HG03520 (cell line): ENCODE measurements at regions not wholly inside any gene's neighbourhood (a gene's known extent, or its start where the extent isn't known, plus 50 kb on each side); places are given as distances from the start of the nearest gene placed in this dataset.
"Not testable (repeated sequence)": the region's sequence is repeated elsewhere in the genome, so short reads cannot be mapped to it uniquely, and the experiment has no call there.

Source experiments
- ATAC-seq: cut with Tn5 transposase; IDR thresholded peaks from one replicate; pipeline ENCODE4 v1.9.1; 2021; ENCODE audit warnings: mild to moderate bottlenecking, moderate library complexity; ENCODE audit not compliant: unreplicated experiment

DNA sequence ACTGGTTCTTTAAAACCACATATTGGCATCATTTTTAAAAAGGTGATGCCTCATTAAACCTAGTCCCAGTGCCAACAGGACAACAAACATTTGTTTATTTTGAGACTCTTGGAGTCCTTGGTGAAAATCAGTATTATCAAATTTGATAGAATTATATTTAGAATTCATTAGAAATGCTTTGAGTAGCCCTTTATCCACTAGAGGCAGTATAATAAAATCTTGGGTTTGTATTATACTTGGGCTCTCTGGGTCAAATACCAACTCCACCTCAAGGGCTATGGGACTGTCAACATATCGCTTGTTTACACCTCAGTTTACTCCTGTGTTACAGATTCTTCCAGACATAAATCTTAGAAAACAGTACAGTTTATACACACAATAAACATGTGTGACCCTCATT is 335.7 kb upstream of the FSTL5 start:
- peak; percentile 48 for ATAC-seq

DNA sequence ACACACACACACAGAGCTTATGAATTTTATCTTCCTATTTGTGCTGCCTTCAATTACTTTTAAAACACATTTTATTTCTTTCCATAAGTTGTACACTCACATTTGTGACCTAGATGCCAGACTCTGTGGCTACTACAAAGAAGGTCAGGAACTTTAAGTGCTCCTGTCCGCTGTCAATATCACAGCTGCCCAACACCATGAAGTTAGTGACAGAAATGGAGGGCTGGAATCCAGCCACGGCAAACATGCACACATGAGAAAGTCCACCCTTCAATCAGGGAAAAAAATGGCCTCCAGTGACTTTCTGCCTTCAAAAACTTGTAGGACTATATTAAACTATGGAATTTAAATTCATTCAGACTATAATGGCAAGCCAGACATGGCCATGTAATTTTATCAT is 334.4 kb upstream of the FSTL5 start:
- no peak for ATAC-seq

GRCh38 chr4:162497564-162498167 is 333.9 kb upstream of the FSTL5 start:
- peak; percentile 65 for ATAC-seq

DNA sequence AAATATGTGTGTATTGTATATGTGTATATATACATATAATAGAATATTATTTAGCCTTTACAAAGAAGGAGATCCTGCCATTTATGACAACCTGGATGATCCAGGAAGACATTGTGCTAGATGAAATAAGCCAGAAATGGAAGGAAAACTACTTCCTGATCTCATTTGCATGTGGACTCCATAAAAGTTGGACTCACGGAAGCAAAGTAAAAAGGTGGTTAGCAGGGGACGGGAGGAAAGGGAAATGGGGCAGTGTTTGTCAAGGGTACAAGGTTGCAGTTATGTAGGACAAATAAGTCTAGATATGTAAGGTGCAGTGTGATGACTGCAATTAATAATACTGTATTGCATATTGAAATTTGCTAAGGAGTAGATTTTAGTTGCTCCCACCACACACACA is 331.1 kb upstream of the FSTL5 start:
- no peak for ATAC-seq

DNA sequence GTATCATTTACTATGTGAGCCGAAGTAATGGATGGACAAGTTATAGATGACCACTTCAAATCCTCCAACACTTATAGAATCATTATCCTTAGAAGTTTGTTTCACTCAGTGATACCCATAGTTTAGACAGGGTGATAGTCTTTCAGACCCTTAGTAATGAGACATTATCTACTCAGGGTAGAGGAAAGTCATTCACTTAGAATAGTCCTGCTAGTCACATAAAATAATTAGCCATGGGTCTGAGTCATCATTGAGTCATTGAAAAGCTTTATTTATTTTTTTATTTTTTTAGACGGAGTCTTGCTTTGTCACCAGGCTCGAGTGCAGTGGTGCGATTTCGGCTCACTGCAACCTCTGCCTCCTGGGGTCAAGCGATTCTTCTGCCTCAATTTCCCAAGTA is 321.7 kb upstream of the FSTL5 start:
- no peak for ATAC-seq

DNA sequence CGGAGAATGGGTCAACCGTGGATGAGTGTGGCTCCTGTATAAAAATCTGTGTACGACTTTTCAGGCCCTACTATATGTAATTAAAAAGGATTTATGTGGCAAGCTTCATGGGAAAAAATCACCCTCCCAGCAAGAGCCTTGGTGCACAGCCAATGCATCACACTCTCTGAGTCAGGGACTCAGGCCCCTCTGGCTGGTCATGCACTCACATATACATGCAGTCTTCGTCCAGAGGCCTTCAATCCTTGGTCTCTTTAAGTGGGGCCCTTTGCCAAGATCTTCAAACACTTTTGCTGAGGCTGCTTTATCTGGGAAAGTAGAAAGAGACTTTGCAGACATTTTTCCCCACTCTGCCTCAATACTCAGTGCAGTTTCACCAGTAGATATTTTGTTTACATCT is 311.4 kb upstream of the FSTL5 start:
- ATAC-seq = no peak

GRCh38 chr4:162469977-162470376 is 306.2 kb upstream of the FSTL5 start:
- ATAC-seq = no peak

- not testable (repeated sequence) for ATAC-seq
Observed at GRCh38 chr4:162465356-162465755, 301.6 kb upstream of the FSTL5 start.

GRCh38 chr4:162461952-162462351 is 298.2 kb upstream of the FSTL5 start:
- ATAC-seq = no peak

GRCh38 chr4:162458051-162458450 is 294.3 kb upstream of the FSTL5 start:
- ATAC-seq = no peak

DNA sequence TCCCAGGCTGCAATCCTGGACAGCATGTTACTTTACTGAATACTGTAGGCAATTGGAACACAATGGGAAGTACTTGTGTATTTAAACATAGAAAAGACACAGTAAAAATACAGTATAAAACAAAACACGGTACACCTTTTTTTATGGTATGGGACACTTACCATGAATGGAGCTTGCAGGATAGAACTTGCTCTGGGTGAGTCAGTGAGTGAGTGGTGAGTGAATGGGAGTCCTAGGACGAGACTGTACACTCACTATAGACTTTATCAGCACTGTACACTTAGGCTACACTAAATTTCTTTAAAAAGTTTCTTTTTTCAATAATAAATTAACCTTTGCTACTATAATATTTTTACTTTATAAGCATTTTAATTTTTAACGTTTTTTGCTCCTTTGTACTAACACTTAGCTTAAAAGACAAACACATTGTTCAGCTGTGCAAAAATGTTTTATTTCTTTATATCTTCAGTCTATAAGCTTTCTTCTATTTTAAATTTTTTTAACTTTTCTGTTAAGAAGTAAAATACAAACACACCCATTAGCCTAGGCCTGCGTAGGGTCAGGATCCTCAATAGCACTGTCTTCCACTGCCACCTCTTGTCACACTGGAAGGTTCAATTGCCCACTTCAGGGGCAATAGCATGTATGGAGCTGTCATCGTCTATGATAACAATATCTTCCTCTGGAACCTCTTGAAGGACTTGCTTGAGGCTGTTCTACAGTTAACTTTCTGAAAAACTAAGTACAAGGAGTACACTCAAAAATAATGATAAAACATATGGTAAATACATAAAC is 293.5 kb upstream of the FSTL5 start:
- ATAC-seq = no peak

GRCh38 chr4:162456106-162456505 is 292.3 kb upstream of the FSTL5 start:
- no peak for ATAC-seq

- no peak for ATAC-seq
Observed at GRCh38 chr4:162450531-162451035, 286.8 kb upstream of the FSTL5 start.

- no peak for ATAC-seq
Observed at GRCh38 chr4:162443510-162443909, 279.7 kb upstream of the FSTL5 start.

GRCh38 chr4:162442128-162442527 is 278.3 kb upstream of the FSTL5 start:
- ATAC-seq = no peak

DNA sequence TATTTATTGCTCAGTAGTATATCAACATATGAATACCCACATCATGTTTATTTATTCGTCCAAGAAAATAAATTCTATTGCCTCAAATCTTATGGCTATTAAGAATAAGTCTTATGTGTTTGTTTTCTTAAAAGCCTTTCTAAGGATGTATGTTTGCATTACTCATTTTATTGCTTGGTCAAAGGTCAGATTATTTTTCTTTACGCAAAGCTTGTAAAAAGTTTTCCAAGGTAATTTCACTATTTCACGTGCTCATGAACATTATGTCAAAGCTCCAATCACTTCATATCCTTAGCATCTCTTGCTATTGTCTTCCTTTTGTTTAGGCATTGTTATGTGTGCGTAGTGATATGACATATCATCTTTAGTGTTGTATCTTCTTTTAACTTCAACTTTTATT is 258.5 kb upstream of the FSTL5 start:
- no peak for ATAC-seq

- no peak for ATAC-seq
Observed at GRCh38 chr4:162410854-162411253, 247.1 kb upstream of the FSTL5 start.

GRCh38 chr4:162409048-162409447 is 245.2 kb upstream of the FSTL5 start:
- ATAC-seq = no peak

GRCh38 chr4:162408309-162408708 is 244.5 kb upstream of the FSTL5 start:
- ATAC-seq = no peak

DNA sequence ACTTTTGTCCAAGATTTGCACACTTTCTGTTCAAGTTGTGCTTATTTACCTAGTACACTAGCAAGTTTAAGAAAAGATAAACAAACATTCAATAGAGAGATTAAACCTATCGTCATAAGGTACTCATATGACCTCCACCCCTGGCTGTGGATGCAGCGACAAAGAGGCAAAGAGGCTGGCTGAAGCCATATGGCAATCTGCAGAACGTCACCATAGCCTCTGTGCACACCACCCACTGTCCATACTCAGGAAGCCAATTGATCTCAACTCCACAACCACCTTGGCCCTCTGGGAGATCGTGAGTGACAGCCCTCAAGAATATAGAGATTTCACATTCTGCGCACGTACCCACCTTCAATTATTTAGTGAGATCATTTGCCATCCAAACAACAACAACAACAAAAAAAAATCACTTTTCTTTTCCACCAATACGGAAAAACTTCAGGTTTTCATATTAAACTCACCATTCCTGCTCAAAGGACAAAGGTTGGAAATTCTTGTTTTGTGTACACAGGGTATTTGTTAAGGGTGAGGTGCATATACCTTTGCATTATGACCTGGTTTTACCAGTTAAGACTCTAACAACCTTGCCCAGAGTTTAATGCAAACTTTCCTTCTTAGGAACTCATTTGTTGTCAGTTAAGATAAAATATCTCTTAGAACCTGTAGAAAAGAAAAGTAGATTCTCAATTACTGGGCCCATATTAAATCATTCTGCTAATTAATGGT is 243.0 kb upstream of the FSTL5 start:
- ATAC-seq = no peak

DNA sequence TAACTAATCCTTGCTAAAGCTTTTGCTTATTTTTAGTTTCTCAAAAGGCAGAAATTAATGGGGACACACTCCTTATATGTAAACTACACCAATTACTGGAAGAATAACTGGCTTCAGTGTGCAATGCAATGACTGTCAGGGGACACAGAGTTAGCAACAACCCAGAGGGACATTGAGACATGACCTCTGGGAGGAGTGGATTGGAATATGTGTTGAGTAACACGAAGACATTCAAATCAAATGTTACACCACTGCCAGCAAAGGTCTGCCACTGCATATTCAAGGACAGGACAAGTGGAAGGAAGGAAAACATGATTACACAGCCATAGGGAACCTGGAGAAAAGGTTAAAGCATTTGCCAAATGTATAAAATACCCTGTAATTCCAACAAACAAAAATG is 240.1 kb upstream of the FSTL5 start:
- ATAC-seq = no peak

- ATAC-seq = no peak
Observed at GRCh38 chr4:162403419-162403818, 239.6 kb upstream of the FSTL5 start.
